Mesendoderm (in vitro differentiated cells): ENCODE measurements at regions not wholly inside any gene's neighbourhood (a gene's known extent, or its start where the extent isn't known, plus 50 kb on each side); places are given as distances from the start of the nearest gene placed in this dataset.
"Not testable (repeated sequence)": the region's sequence is repeated elsewhere in the genome, so short reads cannot be mapped to it uniquely, and the experiment has no call there.

Source experiments
- DNase-seq: peaks from one replicate; pipeline ENCODE4 v3.0.0; 2013
- H2AK5ac ChIP-seq: 2 replicates; pipeline ENCODE4 v1.6.1; 2013; ENCODE audit warnings: low read length, inconsistent platforms
- H2BK120ac ChIP-seq: 2 replicates; pipeline ENCODE4 v1.6.1; 2013; ENCODE audit warnings: low read depth, mild to moderate bottlenecking, low read length, moderate library complexity, mixed read lengths
- H2BK15ac ChIP-seq: replicated peaks from 2 replicates; pipeline ENCODE4 v1.6.1; 2013; ENCODE audit warnings: low read depth, mild to moderate bottlenecking, moderate library complexity
- H2BK5ac ChIP-seq: 2 replicates; pipeline ENCODE4 v1.6.1; 2013; ENCODE audit warnings: low read length, inconsistent platforms
- H3K18ac ChIP-seq: 2 replicates; pipeline ENCODE4 v1.6.1; 2013; ENCODE audit warnings: mild to moderate bottlenecking, low read length, mixed read lengths
- H3K23ac ChIP-seq: one replicate; pipeline ENCODE4 v1.6.1; 2013; ENCODE audit warnings: low read length
- H3K27ac ChIP-seq: 2 replicates; pipeline ENCODE4 v1.5.1; 2013; ENCODE audit warnings: low read depth, mild to moderate bottlenecking, inconsistent platforms, low read length, moderate library complexity
- H3K27me3 ChIP-seq: 2 replicates; pipeline ENCODE4 v1.6.1; 2013; ENCODE audit warnings: low read length, control low read depth, mild to moderate bottlenecking, inconsistent platforms; ENCODE audit not compliant: insufficient read depth, poor library complexity
- H3K36me3 ChIP-seq: 2 replicates; pipeline ENCODE4 v1.6.1; 2013; ENCODE audit warnings: low read length, inconsistent platforms; ENCODE audit not compliant: control insufficient read depth, insufficient read depth
- H3K4ac ChIP-seq: one replicate; pipeline ENCODE4 v1.6.1; 2013; ENCODE audit warnings: low read depth, mild to moderate bottlenecking, low read length, moderate library complexity
- H3K4me1 ChIP-seq: 2 replicates; pipeline ENCODE4 v1.6.1; 2013; ENCODE audit warnings: low read depth, low read length, inconsistent platforms; ENCODE audit not compliant: control insufficient read depth
- H3K4me2 ChIP-seq: 2 replicates; pipeline ENCODE4 v1.6.1; 2013; ENCODE audit warnings: low read length
- H3K4me3 ChIP-seq: 2 replicates; pipeline ENCODE4 v1.5.1; 2013; ENCODE audit warnings: mild to moderate bottlenecking, low read length
- H3K56ac ChIP-seq: one replicate; pipeline ENCODE4 v1.6.1; 2013; ENCODE audit warnings: low read length
- H3K79me1 ChIP-seq: 2 replicates; pipeline ENCODE4 v1.6.1; 2013; ENCODE audit warnings: low read length, inconsistent platforms
- H3K79me2 ChIP-seq: 2 replicates; pipeline ENCODE4 v1.6.1; 2013; ENCODE audit warnings: mild to moderate bottlenecking, low read length; ENCODE audit not compliant: control insufficient read depth, insufficient read depth
- H3K9ac ChIP-seq: 2 replicates; pipeline ENCODE4 v1.6.1; 2013; ENCODE audit warnings: low read length, inconsistent platforms
- H4K5ac ChIP-seq: one replicate; pipeline ENCODE4 v1.6.1; 2013; ENCODE audit warnings: low read length
- H4K8ac ChIP-seq: one replicate; pipeline ENCODE4 v1.6.1; 2013; ENCODE audit warnings: low read depth, mild to moderate bottlenecking, control low read depth, low read length, moderate library complexity
- WGBS: extraction: QIAGEN DNeasy Blood & Tissue Kit; methylation state at CpG from one replicate; pipeline ENCODE4 v1.1.7; 2013; ENCODE audit warnings: low lambda C conversion rate, missing lambda C conversion rate; ENCODE audit not compliant: insufficient coverage; ENCODE audit errors: extremely low coverage; 5-methylcytosine and 5-hydroxymethylcytosine counted together

GRCh38 chr20:50453533-50454244 lies 56.5 kb upstream of the PTPN1 start:
- no peak overlapping the region for H3K27ac ChIP-seq
- no peak for DNase-seq
- no peak overlapping the region for H2BK120ac ChIP-seq
- no CpG with 5 or more reads among the region's 6 CpGs for WGBS
- no peak overlapping the region for H3K9ac ChIP-seq
- no peak overlapping the region for H3K23ac ChIP-seq
- H3K4me3 ChIP-seq = no peak overlapping the region
- H3K79me2 ChIP-seq = no peaks in the 10 kb centered on the region
- H3K27me3 ChIP-seq = no peaks in the 10 kb centered on the region
- no peaks in the 10 kb centered on the region for H3K36me3 ChIP-seq
- H4K8ac ChIP-seq = no peak overlapping the region
- no peak overlapping the region for H3K4ac ChIP-seq
- no peaks in the 10 kb centered on the region for H3K4me1 ChIP-seq
- no peak overlapping the region for H2BK5ac ChIP-seq
- no peaks in the 10 kb centered on the region for H3K79me1 ChIP-seq
- H3K4me2 ChIP-seq = no peak overlapping the region
- no peak overlapping the region for H2BK15ac ChIP-seq
- H4K5ac ChIP-seq = no peak overlapping the region
- no peak overlapping the region for H3K56ac ChIP-seq
- no peak overlapping the region for H3K18ac ChIP-seq
- peak overlapping the region; percentile 60 for H2AK5ac ChIP-seq

GRCh38 chr20:50455245-50455644 lies 54.9 kb upstream of the PTPN1 start:
- not testable (repeated sequence) for H3K79me1 ChIP-seq, H3K79me2 ChIP-seq, H3K9ac ChIP-seq, H2BK5ac ChIP-seq, H3K27me3 ChIP-seq, H3K4me2 ChIP-seq, H4K5ac ChIP-seq, H2AK5ac ChIP-seq, H3K27ac ChIP-seq, H4K8ac ChIP-seq, H2BK120ac ChIP-seq, H3K18ac ChIP-seq, DNase-seq, H2BK15ac ChIP-seq, H3K4me3 ChIP-seq, H3K56ac ChIP-seq, H3K36me3 ChIP-seq, H3K4me1 ChIP-seq, H3K23ac ChIP-seq, H3K4ac ChIP-seq
- no CpG with 5 or more reads among the region's 5 CpGs for WGBS

GRCh38 chr20:50455656-50456451 lies 54.3 kb upstream of the PTPN1 start:
- Histone ChIP-seq H3K27me3 (no peaks in the 10 kb centered on the region), H2AK5ac (no peak overlapping the region), H4K8ac (no peak overlapping the region), H3K56ac (peak overlapping the region; percentile 19), H3K36me3 (no peaks in the 10 kb centered on the region), H3K4ac (peak overlapping the region; percentile 17), H3K9ac (no peak overlapping the region), H3K79me2 (no peaks in the 10 kb centered on the region), H4K5ac (no peak overlapping the region), H3K4me3 (no peak overlapping the region), H3K18ac (no peak overlapping the region), H3K27ac (no peak overlapping the region), H3K79me1 (no peaks in the 10 kb centered on the region), H2BK120ac (no peak overlapping the region), H3K4me2 (no peak overlapping the region), H3K4me1 (peaks cover 2% of the 10 kb centered on the region), H2BK15ac (no peak overlapping the region), H3K23ac (no peak overlapping the region), H2BK5ac (no peak overlapping the region)
- DNase-seq = no peak
- WGBS = no CpG with 5 or more reads among the region's 19 CpGs

- Histone ChIP-seq H3K4me1 (peaks cover 2% of the 10 kb centered on the region), H2BK120ac (no peak overlapping the region), H3K4me2 (no peak overlapping the region), H3K79me2 (no peaks in the 10 kb centered on the region), H4K5ac (no peak overlapping the region), H3K79me1 (no peaks in the 10 kb centered on the region), H3K4me3 (no peak overlapping the region), H3K18ac (no peak overlapping the region), H3K23ac (no peak overlapping the region), H2BK5ac (no peak overlapping the region), H4K8ac (no peak overlapping the region), H3K36me3 (no peaks in the 10 kb centered on the region), H2BK15ac (no peak overlapping the region), H3K27ac (no peak overlapping the region), H3K4ac (peak overlapping the region; percentile 17), H3K56ac (peak overlapping the region; percentile 19), H2AK5ac (no peak overlapping the region), H3K27me3 (no peaks in the 10 kb centered on the region), H3K9ac (no peak overlapping the region)
- DNase-seq = no peak
- WGBS = no CpG with 5 or more reads among the region's 8 CpGs
Measured at GRCh38 chr20:50456452-50457324, 53.5 kb upstream of the PTPN1 start.

DNA sequence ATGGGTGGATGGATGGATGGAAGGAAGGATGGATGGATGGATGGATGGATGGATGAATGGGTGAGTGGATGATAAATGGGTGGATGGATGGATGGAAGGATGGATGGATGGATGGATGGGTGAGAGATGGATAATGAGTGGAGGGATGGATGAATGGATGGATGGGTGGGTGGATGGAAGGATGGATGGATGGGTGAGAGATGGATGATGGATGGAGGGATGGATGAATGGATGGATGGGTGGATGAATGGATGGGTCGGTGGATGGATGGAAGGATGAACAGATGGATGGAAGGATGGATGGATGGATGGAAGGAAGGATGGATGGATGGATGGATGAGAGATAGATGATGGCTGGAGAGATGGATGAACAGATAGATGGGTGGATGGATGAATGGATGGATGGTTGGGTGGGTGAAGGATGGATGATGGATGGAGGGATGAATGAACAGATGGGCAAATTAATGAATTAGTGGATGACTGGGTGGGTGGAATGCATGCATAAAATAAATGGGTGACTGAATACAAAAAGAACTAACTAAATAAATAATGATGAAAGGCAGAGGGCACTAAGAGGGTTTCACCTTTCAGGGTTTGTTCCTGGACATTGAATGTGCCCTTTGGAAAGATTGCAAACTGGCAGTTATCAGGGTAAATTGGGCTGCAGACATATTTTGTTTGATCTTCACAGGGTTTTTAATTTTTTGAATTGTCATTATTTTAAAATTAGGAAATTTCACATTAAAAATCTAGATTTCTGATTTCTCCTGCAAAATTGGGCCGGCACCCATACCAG lies 50.9 kb upstream of the PTPN1 start:
- Histone ChIP-seq H2BK15ac (no peak overlapping the region), H3K79me2 (no peaks in the 10 kb centered on the region), H2AK5ac (no peak overlapping the region), H3K23ac (no peak overlapping the region), H3K9ac (no peak overlapping the region), H3K4ac (no peak overlapping the region), H4K8ac (no peak overlapping the region), H3K18ac (no peak overlapping the region), H3K79me1 (no peaks in the 10 kb centered on the region), H3K27me3 (no peaks in the 10 kb centered on the region), H3K4me3 (no peak overlapping the region), H3K4me2 (no peak overlapping the region), H2BK120ac (no peak overlapping the region), H3K4me1 (peaks cover 2% of the 10 kb centered on the region), H4K5ac (no peak overlapping the region), H2BK5ac (no peak overlapping the region), H3K27ac (no peak overlapping the region), H3K56ac (no peak overlapping the region), H3K36me3 (no peaks in the 10 kb centered on the region)
- WGBS = 100% methylated on average over 1 of the region's 2 CpGs
- DNase-seq = no peak
